ENCODE measurements at regions not wholly inside any gene's neighbourhood (a gene's known extent, or its start where the extent isn't known, plus 50 kb on each side); places are given as distances from the start of the nearest gene placed in this dataset.

DNA sequence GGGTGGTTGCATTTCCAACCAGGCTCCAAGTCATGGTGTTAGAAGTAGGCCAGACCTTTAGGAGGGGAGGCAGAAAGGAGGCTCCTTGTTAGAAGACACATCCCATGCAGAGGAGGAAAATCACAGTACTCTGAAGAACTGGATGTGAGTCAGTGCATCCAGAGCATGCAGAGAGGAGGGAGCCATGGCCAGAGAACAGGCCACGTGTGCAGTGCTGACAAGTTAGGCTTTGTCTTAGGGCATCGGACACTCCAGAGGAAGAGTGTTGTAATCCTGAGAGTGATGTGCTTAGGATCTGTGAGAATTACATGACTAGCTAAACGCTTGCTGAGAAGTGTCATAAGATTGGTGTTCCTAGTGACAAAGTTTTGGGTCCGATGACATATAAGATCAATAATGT, 456.5 kb upstream of the THRB start:
- FAIRE-seq (no peak), DNase-seq (ENCODE audit: low read depth, low spot score) (no peak), ATAC-seq (no peak)
- no TSS peak for BruUV-seq (replicated peaks)
- Histone ChIP-seq H3K27ac (ENCODE audit: control insufficient read depth, insufficient read depth) (no peak overlapping the region), H3K27me3 (replicated peaks in 1 of 2; ENCODE audit: control insufficient read depth in 2 of 2, insufficient read depth in 2 of 2, low read length in 1 of 2) (no peaks in the 10 kb centered on the region), H3K4me1 (ENCODE audit: control insufficient read depth, insufficient read depth, low read length) (no peaks in the 10 kb centered on the region), H3K79me2 (ENCODE audit: control insufficient read depth, insufficient read depth, low read length) (no peaks in the 10 kb centered on the region), H2AFZ (ENCODE audit: control insufficient read depth, low read depth, low read length) (no peak overlapping the region), H4K20me1 (ENCODE audit: control insufficient read depth, insufficient read depth) (no peaks in the 10 kb centered on the region), H3K9me3 (replicated peaks; ENCODE audit: control insufficient read depth, insufficient read depth, low read length) (no peaks in the 10 kb centered on the region), H3K4me3 (no peak overlapping the region), H3K36me3 (ENCODE audit: control insufficient read depth in 2 of 2, insufficient read depth in 2 of 2, low read length in 1 of 2) (no peaks in the 10 kb centered on the region), H3K4me2 (ENCODE audit: control insufficient read depth, insufficient read depth) (no peak overlapping the region), H3K9ac (ENCODE audit: control insufficient read depth, insufficient read depth, low read length) (no peak overlapping the region)
- intact Hi-C loops (cut with micrococcal nuclease; ENCODE audit: unreplicated experiment) = no loop called here
- in situ Hi-C loops (cut with MboI) = no loop called here
- TF ChIP-seq JUNB (IDR thresholded peaks at IDR 0.05) (no peak), NFYA (IDR thresholded peaks at IDR 0.05; ENCODE audit: borderline replicate concordance, low read depth, low read length) (no peak), SREBF2 (IDR thresholded peaks at IDR 0.05; ENCODE audit: low read length) (no peak), NR2C2 (IDR thresholded peaks at IDR 0.05; ENCODE audit: borderline replicate concordance, control insufficient read depth, insufficient read length, low read depth) (no peak), NRF1 (conservative IDR thresholded peaks at IDR 0.05; ENCODE audit: low read depth, low read length) (no peak), ZNF384 (IDR thresholded peaks at IDR 0.05; ENCODE audit: borderline replicate concordance, low read depth, low read length) (no peak), CBFB (IDR thresholded peaks at IDR 0.05; ENCODE audit: low read depth) (no peak), ZZZ3 (IDR thresholded peaks at IDR 0.05; ENCODE audit: control insufficient read depth, insufficient read length, low read depth) (no peak), SMC3 (IDR thresholded peaks at IDR 0.05; ENCODE audit: borderline replicate concordance, low read length) (no peak), BRCA1 (IDR thresholded peaks at IDR 0.05; ENCODE audit: low read depth, low read length) (no peak), DPF2 (IDR thresholded peaks at IDR 0.05) (no peak), ZNF622 (IDR thresholded peaks at IDR 0.05) (no peak), MXI1 (IDR thresholded peaks at IDR 0.05; ENCODE audit: low read depth, low read length) (no peak), KAT2A (conservative IDR thresholded peaks at IDR 0.05; ENCODE audit: control insufficient read depth, low read depth, low read length) (no peak), NFIC (IDR thresholded peaks at IDR 0.05; ENCODE audit: low read depth, low read length) (no peak)
- TF ChIP-seq, protein P1, sequence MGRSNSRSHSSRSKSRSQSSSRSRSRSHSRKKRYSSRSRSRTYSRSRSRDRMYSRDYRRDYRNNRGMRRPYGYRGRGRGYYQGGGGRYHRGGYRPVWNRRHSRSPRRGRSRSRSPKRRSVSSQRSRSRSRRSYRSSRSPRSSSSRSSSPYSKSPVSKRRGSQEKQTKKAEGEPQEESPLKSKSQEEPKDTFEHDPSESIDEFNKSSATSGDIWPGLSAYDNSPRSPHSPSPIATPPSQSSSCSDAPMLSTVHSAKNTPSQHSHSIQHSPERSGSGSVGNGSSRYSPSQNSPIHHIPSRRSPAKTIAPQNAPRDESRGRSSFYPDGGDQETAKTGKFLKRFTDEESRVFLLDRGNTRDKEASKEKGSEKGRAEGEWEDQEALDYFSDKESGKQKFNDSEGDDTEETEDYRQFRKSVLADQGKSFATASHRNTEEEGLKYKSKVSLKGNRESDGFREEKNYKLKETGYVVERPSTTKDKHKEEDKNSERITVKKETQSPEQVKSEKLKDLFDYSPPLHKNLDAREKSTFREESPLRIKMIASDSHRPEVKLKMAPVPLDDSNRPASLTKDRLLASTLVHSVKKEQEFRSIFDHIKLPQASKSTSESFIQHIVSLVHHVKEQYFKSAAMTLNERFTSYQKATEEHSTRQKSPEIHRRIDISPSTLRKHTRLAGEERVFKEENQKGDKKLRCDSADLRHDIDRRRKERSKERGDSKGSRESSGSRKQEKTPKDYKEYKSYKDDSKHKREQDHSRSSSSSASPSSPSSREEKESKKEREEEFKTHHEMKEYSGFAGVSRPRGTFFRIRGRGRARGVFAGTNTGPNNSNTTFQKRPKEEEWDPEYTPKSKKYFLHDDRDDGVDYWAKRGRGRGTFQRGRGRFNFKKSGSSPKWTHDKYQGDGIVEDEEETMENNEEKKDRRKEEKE (IDR thresholded peaks at IDR 0.05) = no peak
- TF ChIP-seq, protein P2, sequence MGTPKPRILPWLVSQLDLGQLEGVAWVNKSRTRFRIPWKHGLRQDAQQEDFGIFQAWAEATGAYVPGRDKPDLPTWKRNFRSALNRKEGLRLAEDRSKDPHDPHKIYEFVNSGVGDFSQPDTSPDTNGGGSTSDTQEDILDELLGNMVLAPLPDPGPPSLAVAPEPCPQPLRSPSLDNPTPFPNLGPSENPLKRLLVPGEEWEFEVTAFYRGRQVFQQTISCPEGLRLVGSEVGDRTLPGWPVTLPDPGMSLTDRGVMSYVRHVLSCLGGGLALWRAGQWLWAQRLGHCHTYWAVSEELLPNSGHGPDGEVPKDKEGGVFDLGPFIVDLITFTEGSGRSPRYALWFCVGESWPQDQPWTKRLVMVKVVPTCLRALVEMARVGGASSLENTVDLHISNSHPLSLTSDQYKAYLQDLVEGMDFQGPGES (IDR thresholded peaks at IDR 0.05) = no peak
- TF ChIP-seq, protein P3, sequence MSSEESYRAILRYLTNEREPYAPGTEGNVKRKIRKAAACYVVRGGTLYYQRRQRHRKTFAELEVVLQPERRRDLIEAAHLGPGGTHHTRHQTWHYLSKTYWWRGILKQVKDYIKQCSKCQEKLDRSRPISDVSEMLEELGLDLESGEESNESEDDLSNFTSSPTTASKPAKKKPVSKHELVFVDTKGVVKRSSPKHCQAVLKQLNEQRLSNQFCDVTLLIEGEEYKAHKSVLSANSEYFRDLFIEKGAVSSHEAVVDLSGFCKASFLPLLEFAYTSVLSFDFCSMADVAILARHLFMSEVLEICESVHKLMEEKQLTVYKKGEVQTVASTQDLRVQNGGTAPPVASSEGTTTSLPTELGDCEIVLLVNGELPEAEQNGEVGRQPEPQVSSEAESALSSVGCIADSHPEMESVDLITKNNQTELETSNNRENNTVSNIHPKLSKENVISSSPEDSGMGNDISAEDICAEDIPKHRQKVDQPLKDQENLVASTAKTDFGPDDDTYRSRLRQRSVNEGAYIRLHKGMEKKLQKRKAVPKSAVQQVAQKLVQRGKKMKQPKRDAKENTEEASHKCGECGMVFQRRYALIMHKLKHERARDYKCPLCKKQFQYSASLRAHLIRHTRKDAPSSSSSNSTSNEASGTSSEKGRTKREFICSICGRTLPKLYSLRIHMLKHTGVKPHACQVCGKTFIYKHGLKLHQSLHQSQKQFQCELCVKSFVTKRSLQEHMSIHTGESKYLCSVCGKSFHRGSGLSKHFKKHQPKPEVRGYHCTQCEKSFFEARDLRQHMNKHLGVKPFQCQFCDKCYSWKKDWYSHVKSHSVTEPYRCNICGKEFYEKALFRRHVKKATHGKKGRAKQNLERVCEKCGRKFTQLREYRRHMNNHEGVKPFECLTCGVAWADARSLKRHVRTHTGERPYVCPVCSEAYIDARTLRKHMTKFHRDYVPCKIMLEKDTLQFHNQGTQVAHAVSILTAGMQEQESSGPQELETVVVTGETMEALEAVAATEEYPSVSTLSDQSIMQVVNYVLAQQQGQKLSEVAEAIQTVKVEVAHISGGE (CRISPR knock-in tag; IDR thresholded peaks at IDR 0.05) = no peak
- TF ChIP-seq, protein P4, sequence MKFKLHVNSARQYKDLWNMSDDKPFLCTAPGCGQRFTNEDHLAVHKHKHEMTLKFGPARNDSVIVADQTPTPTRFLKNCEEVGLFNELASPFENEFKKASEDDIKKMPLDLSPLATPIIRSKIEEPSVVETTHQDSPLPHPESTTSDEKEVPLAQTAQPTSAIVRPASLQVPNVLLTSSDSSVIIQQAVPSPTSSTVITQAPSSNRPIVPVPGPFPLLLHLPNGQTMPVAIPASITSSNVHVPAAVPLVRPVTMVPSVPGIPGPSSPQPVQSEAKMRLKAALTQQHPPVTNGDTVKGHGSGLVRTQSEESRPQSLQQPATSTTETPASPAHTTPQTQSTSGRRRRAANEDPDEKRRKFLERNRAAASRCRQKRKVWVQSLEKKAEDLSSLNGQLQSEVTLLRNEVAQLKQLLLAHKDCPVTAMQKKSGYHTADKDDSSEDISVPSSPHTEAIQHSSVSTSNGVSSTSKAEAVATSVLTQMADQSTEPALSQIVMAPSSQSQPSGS (IDR thresholded peaks at IDR 0.05; ENCODE audit: low read length) = no peak
- CTCF ChIA-PET = no interaction called here
- SMC1A ChIA-PET (ENCODE audit: uncharacterized antibody, unreplicated experiment) = no interaction called here
- RAD21 ChIA-PET (ENCODE audit: unreplicated experiment) = no interaction called here
- POLR2A ChIA-PET = no interaction called here
- 55% methylated on average over 4 of the region's 4 CpGs for WGBS (ENCODE audit: insufficient coverage, insufficient replicate concordance, low lambda C conversion rate, missing lambda C conversion rate)

Measured in GM12878 (cell line).